Nucleus accumbens (tissue), 56 donors: ENCODE measurements at regions not wholly inside any gene's neighbourhood (a gene's known extent, or its start where the extent isn't known, plus 50 kb on each side); places are given as distances from the start of the nearest gene placed in this dataset.
A peak's percentile ranks its signal among the peaks of the same experiment; 100 is the strongest.

Experiments
- DNase-seq, 56 donors: peaks; one replicate each; lab custom pipeline; 2025; lab: John Stamatoyannopoulos, UW

DNA sequence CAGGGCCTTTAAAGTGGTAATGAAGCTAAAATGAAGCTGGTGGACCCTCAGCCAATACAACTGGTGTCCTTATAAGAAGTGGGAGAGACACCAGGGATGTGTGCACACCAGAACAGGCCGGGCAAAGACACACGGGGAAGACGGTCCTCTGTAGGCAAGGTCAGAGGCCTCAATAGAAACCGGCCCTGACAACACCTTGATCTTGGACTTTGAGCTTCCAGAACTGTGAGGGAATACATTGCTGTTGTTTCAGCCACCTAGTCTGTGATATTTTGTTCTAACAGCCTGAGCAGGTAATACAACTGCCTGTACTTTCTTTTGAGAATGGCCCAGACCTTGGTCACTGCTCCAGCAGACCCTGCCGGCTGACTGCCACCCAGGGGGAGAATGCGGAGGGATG is 65.6 kb upstream of the FZD7 start:
- DNase-seq = no peak

GRCh38 chr2:201968476-201968875 is 65.2 kb upstream of the FZD7 start:
- DNase-seq = no peak

DNA sequence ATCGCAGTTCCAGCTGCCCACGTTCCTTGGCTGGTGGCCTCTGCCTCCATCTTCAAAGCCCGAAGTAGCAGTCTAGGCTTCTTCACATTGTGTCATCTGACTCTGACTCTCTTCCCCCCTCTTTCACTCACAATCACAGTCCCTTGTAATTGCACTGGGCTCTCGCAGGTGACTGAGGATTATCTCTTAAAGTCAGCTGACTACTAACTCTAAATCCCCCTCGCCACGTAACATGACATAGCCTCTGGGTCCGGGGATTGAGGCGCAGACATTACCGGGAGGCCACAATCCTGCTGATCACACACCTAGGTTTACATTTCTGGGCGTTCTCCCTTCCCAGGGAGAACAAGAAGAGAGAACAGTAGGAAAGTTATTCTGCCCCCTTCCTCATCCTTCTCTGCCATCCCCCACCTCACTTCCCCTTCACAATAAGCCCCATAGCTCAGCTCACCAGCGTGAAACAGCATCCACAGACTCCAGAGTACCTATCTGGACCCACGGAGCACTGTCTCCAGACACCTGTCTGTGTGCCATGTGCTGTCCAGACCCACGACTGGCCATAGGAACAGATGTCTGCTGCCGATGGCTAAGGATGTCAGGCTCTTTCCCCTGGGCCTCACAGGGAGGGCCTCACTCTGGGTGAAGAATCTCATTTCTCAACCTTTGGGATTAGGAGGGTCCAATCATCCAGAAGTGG is 64.3 kb upstream of the FZD7 start:
- no peak for DNase-seq

DNA sequence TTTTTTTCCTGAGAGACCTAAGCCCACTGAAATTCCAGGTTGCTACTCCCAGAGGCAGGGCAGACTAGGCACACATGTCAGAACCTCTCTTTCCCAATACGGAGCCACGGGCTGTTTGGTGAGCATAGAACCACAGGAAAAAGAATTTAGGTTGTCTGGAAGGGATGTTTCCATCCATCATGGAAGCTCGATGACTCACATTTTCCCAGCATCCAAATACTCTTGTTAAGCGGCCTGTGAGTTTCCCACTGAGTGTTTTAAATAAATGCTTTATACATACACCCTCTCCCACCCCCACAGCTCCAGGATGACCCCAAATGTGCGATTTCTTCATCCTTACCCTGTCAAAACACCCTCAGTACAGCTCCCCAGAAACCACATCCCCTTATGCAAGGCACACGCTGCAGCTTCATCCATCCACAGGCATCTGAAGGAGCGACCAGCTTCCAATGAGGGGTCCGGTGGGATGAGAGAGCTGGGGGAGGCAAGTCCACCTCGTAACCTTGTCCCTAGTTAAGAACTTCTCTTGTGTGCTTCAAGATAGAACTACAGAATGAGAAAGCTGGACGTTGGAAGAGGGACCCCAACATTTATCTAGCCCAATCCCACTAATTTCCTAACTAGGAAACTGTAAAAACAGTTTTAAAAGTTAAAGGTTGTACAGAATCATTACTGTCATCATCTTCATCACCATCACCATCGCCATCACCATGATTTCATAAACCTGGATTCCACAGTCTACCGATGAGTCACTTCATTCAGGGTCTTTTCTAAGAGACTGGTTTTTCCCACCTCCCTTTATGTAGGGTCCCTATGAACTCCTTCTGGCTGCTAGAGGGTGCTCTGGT is 63.5 kb upstream of the FZD7 start:
- DNase-seq = no peak

- no peak for DNase-seq
Observed at GRCh38 chr2:201970786-201971108, 62.9 kb upstream of the FZD7 start.

GRCh38 chr2:201971531-201972228 is 62.0 kb upstream of the FZD7 start:
- peak in 15 of 56 donors; percentile 4 to 44 (median 17) for DNase-seq

DNA sequence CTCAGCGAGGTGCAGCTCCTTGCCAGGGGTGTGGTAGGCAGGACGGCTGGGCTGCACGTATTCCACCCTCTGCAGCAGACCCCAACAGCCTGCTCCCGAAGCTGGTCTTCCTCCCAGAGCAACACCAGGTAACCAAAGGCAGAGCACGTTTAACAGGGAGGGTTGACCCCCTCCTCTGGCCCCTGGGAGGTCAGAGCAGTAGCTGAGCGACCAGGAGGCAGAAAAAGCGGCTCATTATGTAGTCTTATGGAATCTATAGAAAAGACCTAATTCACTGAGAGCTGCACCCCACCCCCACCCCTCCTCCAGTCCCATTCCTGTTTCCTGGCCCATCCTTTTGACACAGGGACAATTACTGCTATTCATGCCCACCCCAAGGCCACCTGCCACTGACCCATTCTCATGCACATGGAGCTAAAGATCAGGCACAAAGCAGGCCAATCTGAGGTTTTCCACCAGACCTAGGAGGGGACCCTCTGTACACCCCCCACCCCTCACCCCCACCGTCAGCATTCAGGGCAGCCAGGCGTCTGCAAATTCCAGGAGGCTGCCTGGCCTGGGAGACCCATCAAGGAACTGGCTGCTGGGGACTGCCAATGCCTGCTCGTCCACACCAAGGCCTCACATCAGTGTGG is 60.9 kb upstream of the FZD7 start:
- no peak for DNase-seq

DNA sequence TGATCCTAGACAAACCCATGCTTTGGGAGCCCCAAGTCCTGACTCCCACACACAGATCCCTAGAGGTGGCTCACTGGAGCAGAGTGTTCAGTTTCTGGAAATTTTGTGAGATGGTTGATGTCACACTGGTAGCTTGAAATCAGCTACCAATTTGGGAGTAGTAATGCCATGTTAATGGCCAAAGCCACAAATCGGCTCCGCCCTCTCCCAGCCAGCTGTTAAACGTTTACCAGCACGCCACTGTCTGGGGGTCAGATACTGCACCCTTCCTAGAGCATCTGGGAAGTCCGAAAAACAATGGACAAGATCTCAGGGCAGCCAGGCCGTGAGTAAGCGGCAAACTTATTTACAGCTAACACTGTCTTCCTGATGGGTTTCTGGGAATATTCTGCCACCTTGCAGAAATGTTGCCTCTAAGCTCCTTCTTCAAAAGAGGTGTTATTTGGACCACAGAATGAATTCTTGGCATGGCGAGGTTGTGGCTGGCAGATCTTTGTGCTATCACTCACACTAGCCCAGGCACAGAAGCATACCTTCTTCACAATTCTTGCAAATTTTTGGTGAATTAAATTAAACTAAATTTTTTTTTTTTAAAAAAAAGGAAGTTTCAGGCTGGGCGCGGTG is 60.2 kb upstream of the FZD7 start:
- no peak for DNase-seq

DNA sequence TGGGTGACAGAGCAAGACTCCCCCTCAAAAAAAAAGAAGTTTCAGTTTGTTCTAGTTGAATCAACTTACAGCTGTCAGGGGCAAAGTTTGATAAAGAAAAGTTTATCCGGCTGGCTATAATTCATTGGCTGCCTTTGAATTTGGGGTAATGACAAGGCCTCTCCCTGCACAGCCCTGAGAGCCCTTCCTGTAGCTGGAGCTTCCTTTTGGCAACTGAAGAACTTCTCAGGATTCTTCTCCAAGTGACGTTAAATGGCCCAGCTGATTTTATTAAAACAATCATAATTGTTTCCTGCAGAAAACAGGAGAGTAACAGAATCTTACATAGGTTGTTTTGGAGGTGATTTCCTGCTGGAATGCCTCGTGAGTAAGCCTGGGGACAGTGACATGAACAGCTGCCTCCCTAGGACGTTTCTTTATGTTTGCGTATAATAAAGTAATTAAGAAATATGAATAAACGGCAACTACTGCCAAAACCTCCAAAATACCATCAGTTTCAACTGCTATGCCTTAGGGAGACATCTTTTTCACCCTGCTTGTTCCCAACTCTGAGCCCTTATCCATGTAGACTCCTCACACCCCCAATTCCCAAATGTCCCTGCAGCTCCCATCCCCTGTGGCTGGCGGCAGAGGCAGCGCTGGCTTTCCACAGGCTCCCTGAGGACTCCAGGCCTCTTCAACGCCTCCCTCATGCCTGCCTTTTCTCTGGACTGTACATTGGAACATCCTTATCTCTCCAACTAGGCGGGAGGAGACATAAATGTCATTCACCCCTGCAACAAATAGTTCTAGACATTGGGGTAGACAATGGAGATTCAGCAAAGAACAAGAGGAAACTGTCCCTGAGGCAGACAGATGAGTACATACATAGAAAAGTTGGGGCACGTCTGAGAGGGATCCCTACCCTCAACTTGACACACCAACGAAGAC is 59.2 kb upstream of the FZD7 start:
- no peak for DNase-seq

- DNase-seq = no peak
Observed at GRCh38 chr2:201975434-201975833, 58.2 kb upstream of the FZD7 start.

DNA sequence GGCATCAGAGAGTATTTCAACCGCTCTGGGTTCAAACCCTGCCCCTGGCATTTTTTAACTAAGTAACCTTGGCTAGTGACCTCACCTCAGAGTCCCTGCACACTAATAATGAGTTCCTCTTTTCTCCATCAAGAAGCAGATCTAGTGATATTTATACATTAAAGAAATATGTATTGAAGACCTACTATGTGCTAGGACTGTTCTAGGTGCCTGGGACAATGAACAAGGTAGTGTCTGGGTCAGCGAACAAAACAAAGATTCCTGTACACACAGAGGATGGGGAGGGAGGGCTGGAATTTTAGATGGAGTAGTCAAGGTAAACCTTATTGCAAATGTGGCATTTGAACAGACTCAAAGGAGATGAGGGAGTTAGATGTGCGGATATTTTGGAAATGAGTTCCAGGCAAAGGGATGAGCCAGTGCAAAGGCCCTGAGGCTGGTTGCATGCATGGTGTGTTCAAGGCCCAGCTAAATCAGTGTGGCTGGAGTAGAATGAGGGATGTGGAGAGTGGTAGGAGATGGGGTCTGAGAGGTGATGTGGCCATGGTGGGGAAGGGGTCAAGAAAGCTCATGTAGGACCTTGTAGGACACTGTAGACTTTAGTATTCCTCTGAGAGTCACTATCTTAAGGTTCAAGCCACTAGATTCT is 57.6 kb upstream of the FZD7 start:
- no peak for DNase-seq

GRCh38 chr2:201977651-201978050 is 56.0 kb upstream of the FZD7 start:
- no peak for DNase-seq

DNA sequence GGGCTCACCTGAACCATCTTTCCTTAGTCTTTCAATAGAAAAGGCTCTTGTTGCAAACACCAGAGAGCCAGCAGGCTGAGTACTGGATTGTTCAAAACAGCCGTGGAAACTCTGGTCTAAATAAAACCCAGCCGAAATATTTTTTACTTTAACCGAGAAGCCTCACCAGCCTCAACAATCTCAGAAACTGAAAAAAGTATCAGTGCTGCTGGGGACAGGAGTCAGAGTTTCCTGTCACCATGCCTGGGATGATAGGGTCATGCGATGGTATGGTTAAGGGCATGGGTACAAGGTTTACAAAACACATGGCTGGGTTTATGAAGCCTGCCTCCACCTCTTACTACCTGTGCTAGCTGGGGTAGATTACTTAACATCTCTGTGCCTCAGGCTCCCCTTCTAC is 55.3 kb upstream of the FZD7 start:
- DNase-seq = no peak

- no peak for DNase-seq
Observed at GRCh38 chr2:201978986-201979385, 54.7 kb upstream of the FZD7 start.

DNA sequence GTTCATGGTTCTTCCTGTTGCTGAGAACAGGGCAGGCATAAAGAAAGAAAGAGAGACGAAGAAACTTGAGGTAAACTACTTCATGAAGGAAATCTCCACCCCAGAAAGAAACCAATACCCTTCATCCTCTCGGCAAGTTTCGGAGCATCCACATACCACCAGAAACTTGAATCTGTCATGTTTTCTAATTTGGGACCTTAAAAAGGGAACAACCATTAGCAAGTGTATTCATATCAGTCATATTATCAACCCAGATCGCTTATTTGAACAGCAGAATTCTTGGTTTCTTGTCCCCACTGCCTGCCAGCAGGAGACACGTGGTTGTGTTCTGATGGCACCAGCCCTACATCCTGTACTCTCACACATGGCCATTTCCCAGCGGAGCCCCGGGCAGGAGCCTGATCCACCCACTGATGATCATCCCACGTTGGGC is 53.2 kb upstream of the FZD7 start:
- no peak for DNase-seq

- DNase-seq = no peak
Observed at GRCh38 chr2:201980946-201981345, 52.7 kb upstream of the FZD7 start.

- DNase-seq = no peak
Observed at GRCh38 chr2:201983174-201983573, 50.5 kb upstream of the FZD7 start.

- no peak for DNase-seq
Observed at GRCh38 chr2:201983800-201984199, 49.9 kb upstream of the FZD7 start.
